PFSK-1 (cell line): ENCODE measurements at regions not wholly inside any gene's neighbourhood (a gene's known extent, or its start where the extent isn't known, plus 50 kb on each side); places are given as distances from the start of the nearest gene placed in this dataset.

ENCODE experiments used
- FOXP2 ChIP-seq: optimal IDR thresholded peaks from 2 replicates; pipeline ENCODE3; 2011; ENCODE audit warnings: borderline replicate concordance, control low read depth, inconsistent platforms; ENCODE audit not compliant: insufficient read depth; ENCODE audit errors: extremely low read length, extremely low read depth
- POLR2AphosphoS5 ChIP-seq: IDR thresholded peaks from 2 replicates; pipeline ENCODE4 v1.6.1; 2012; ENCODE audit warnings: low read depth, mild to moderate bottlenecking, control low read depth, low read length, moderate library complexity
- REST ChIP-seq, 2 experiments: IDR thresholded peaks; 2 replicates each; pipeline versions ENCODE4 v1.6.1 to v1.8.0; 2011 to 2012; ENCODE audit warnings: low read depth in 2 of 2, low read length in 2 of 2, control low read depth in 1 of 2, inconsistent platforms in 1 of 2, mild to moderate bottlenecking in 1 of 2, moderate library complexity in 1 of 2; ENCODE audit not compliant: insufficient read depth in 1 of 2
- SIN3A ChIP-seq: IDR thresholded peaks from 2 replicates; pipeline ENCODE4 v1.6.1; 2012; ENCODE audit warnings: mild to moderate bottlenecking, low read length, moderate library complexity, borderline replicate concordance; ENCODE audit not compliant: insufficient read depth
- TAF1 ChIP-seq: IDR thresholded peaks from 2 replicates; pipeline ENCODE4 v1.6.1; 2012; ENCODE audit warnings: low read length, control low read depth, borderline replicate concordance; ENCODE audit not compliant: insufficient read depth

- TF ChIP-seq FOXP2 (no peak), SIN3A (no peak), POLR2AphosphoS5 (no peak), TAF1 (no peak), REST (IDR thresholded peaks at IDR 0.05; ENCODE audit: insufficient read depth in 1 of 2, low read depth in 2 of 2, low read length in 2 of 2) (no peak)
These were observed 529.5 kb downstream of the AGTPBP1 start for GRCh38 chr9:85212209-85212608.

GRCh38 chr9:85208666-85209065, 533.1 kb downstream of the AGTPBP1 start:
- TF ChIP-seq REST (IDR thresholded peaks at IDR 0.05; ENCODE audit: insufficient read depth in 1 of 2, low read depth in 2 of 2, low read length in 2 of 2) (no peak), SIN3A (no peak), FOXP2 (no peak), POLR2AphosphoS5 (no peak), TAF1 (no peak)

- no peak for TF ChIP-seq TAF1
- TF ChIP-seq REST (IDR thresholded peaks at IDR 0.05; ENCODE audit: insufficient read depth in 1 of 2, low read depth in 2 of 2, low read length in 2 of 2), result no peak
- no peak for TF ChIP-seq POLR2AphosphoS5
- TF ChIP-seq SIN3A, result no peak
- no peak for TF ChIP-seq FOXP2
These were observed 534.6 kb downstream of the NTRK2 start for GRCh38 chr9:85204176-85204575.

GRCh38 chr9:85202596-85202995, 533.1 kb downstream of the NTRK2 start:
- TF ChIP-seq TAF1 (no peak), POLR2AphosphoS5 (no peak), REST (IDR thresholded peaks at IDR 0.05; ENCODE audit: insufficient read depth in 1 of 2, low read depth in 2 of 2, low read length in 2 of 2) (no peak), FOXP2 (no peak), SIN3A (no peak)
